ENCODE measurements at regions not wholly inside any gene's neighbourhood (a gene's known extent, or its start where the extent isn't known, plus 50 kb on each side); places are given as distances from the start of the nearest gene placed in this dataset.

- DNase-seq (no peak), ATAC-seq (ENCODE audit: low read depth) (no peak)
- H4K20me1 ChIP-seq (ENCODE audit: insufficient read depth, low read length) = peaks cover 4% of the 10 kb centered on the region
- H3K4me2 ChIP-seq (ENCODE audit: low read depth, low read length) = no peak overlapping the region
- H3K18ac ChIP-seq (ENCODE audit: low read depth, low read length) = peak overlapping the region; percentile 72
- WGBS, 2 experiments (ENCODE audit: extremely low coverage in 2 of 2, insufficient read length in 1 of 2) = 83% methylated on average over 9 of the region's 22 CpGs; no CpG with 5 or more reads in 1 of the 2 experiments
- H3K9me3 ChIP-seq (ENCODE audit: control insufficient read depth, insufficient read depth, low read length) = no peaks in the 10 kb centered on the region
- peak overlapping the region; percentile 61 for H3K14ac ChIP-seq (replicated peaks; ENCODE audit: low read depth, low read length)
- no peak overlapping the region for H2AFZ ChIP-seq (replicated peaks; ENCODE audit: low read length, poor library complexity)
- H3K27me3 ChIP-seq (ENCODE audit: control insufficient read depth, insufficient read depth, low read length) = no peaks in the 10 kb centered on the region
- H4K8ac ChIP-seq (ENCODE audit: low read depth in 2 of 2, low read length in 2 of 2) = peak overlapping the region in 1 of 2 experiments; percentile 20; a peak in 1 of 4 replicates
- in situ Hi-C loops (cut with MboI; ENCODE audit: low sequenced_read_pairs) (no loop called here), intact Hi-C loops (cut with micrococcal nuclease) (loop anchor here (5.0 kb wide), 1 partner anchor 39 kb away; no protein-coding TSS in a partner anchor), dilution Hi-C loops (cut with HindIII; ENCODE audit: low sequenced_read_pairs, unreplicated experiment) (no loop called here)
- H3K4ac ChIP-seq (ENCODE audit: low read depth, low read length) = peak overlapping the region; percentile 92
- H4K5ac ChIP-seq (ENCODE audit: low read depth, low read length) = peak overlapping the region; percentile 53
- peaks cover 66% of the 10 kb centered on the region for H3K4me1 ChIP-seq (ENCODE audit: control insufficient read depth, insufficient read depth, low read length)
- peak overlapping the region; percentile 71 for H2BK20ac ChIP-seq (ENCODE audit: low read depth, low read length)
- peak overlapping the region; percentile 11; the same call in 1 of the 2 replicates for H3K23ac ChIP-seq (ENCODE audit: low read depth, low read length)
- H3K4me3 ChIP-seq (ENCODE audit: insufficient read depth, low read depth, low read length) = no peak overlapping the region
- H2AK9ac ChIP-seq (replicated peaks; ENCODE audit: low read depth, low read length, poor library complexity) = peak overlapping the region; percentile 65
- H3K9ac ChIP-seq (ENCODE audit: low read depth, low read length) = no peak overlapping the region
- H3K79me1 ChIP-seq (ENCODE audit: low read depth in 1 of 2, low read length in 2 of 2) = peaks cover 44 to 95% of the 10 kb centered on the region in 2 experiments
- BruUV-seq (replicated peaks) = no TSS peak
- CTCF ChIA-PET = interaction anchor here (1.2 kb wide), 1 partner anchor 13 kb away, joined by 3 read pairs; no protein-coding TSS in a partner anchor
- peak overlapping the region; percentile 86 for H4K91ac ChIP-seq (ENCODE audit: insufficient read depth, low read depth, low read length)
- no peaks in the 10 kb centered on the region for H3K36me3 ChIP-seq (ENCODE audit: control insufficient read depth, insufficient read depth, low read length)
- POLR2A ChIA-PET (ENCODE audit: unreplicated experiment) = interaction anchor here (0.5 to 0.7 kb wide), 2 partner anchors 15 to 26 kb away, joined by 3 to 27 read pairs; no protein-coding TSS in a partner anchor
- H3K56ac ChIP-seq (ENCODE audit: extremely low read depth, insufficient read depth, low read length) = no peak overlapping the region
- peak overlapping the region; percentile 15; the same call in 1 of the 3 replicates for H2BK15ac ChIP-seq (ENCODE audit: low read depth, low read length)
- peak overlapping the region; percentile 66 for H2BK5ac ChIP-seq (ENCODE audit: low read depth, low read length, poor library complexity, severe bottlenecking)
- peak overlapping the region; percentile 87 for H2BK120ac ChIP-seq (ENCODE audit: low read depth, low read length)
- H3K27ac ChIP-seq (ENCODE audit: insufficient read depth, low read length) = peak overlapping the region; percentile 12; the same call in 1 of the 2 replicates
- peaks cover 47% of the 10 kb centered on the region for H3K9me1 ChIP-seq (ENCODE audit: insufficient read depth, low read length)
- H2AK5ac ChIP-seq (ENCODE audit: low read depth, low read length) = peak overlapping the region; percentile 87
- TF ChIP-seq MXI1 (IDR thresholded peaks at IDR 0.05; ENCODE audit: borderline replicate concordance, low read depth, low read length) (no peak), RCOR1 (IDR thresholded peaks at IDR 0.05; ENCODE audit: insufficient replicate concordance, low read length) (no peak), CEBPB (IDR thresholded peaks at IDR 0.05; ENCODE audit: low read depth, low read length) (no peak), SMC3 (IDR thresholded peaks at IDR 0.05; ENCODE audit: low read depth, low read length) (no peak), RAD21 (IDR thresholded peaks at IDR 0.05; ENCODE audit: low read length) (no peak), CTCF (conservative IDR thresholded peaks at IDR 0.05; ENCODE audit: low read depth, low read length) (no peak), CHD1 (IDR thresholded peaks at IDR 0.05; ENCODE audit: low read depth, low read length) (no peak), ELK1 (IDR thresholded peaks at IDR 0.05; ENCODE audit: borderline replicate concordance, low read depth, low read length) (no peak), MAZ (IDR thresholded peaks at IDR 0.05; ENCODE audit: borderline replicate concordance, low read depth, low read length) (no peak), POLR2A (IDR thresholded peaks at IDR 0.05; ENCODE audit: low read depth, low read length) (no peak), MAFK (IDR thresholded peaks at IDR 0.05; ENCODE audit: low read depth, low read length) (no peak), FOS (IDR thresholded peaks at IDR 0.05; ENCODE audit: low read depth, low read length) (no peak), RFX5 (IDR thresholded peaks at IDR 0.05; ENCODE audit: low read depth, low read length) (no peak), BHLHE40 (IDR thresholded peaks at IDR 0.05; ENCODE audit: low read depth, low read length) (no peak)
Observed at GRCh38 chr16:85197611-85198566, 85.6 kb upstream of the CIBAR2 start.

Measured in IMR-90 (cell line).